Gastrocnemius medialis (tissue), 4 donors: ENCODE measurements at regions not wholly inside any gene's neighbourhood (a gene's known extent, or its start where the extent isn't known, plus 50 kb on each side); places are given as distances from the start of the nearest gene placed in this dataset.

Experiments used
- CTCF ChIP-seq, 5 experiments: fragments of 450-650 bp in 3 of 5; fragments of 200-600 bp in 2 of 5; sonication (generic) in 2 of 5; IDR thresholded peaks in 4 of 5; conservative IDR thresholded peaks in 1 of 5; 1 replicate in 4 of 5; 2 replicates in 1 of 5; pipeline ENCODE4 v1.5.1; 2016 to 2019; ENCODE audit warnings: antibody characterized with exemption in 5 of 5, mild to moderate bottlenecking in 3 of 5, moderate library complexity in 3 of 5
- POLR2A ChIP-seq, 2 donors: fragments of 450-650 bp; IDR thresholded peaks; one replicate each; pipeline ENCODE4 v1.6.1; 2017; ENCODE audit warnings: antibody characterized with exemption in 2 of 2, mild to moderate bottlenecking in 2 of 2, moderate library complexity in 2 of 2

- TF ChIP-seq CTCF (IDR thresholded peaks at IDR 0.05 in 4 of 5, conservative IDR thresholded peaks at IDR 0.05 in 1 of 5) (no peak), POLR2A (IDR thresholded peaks at IDR 0.05) (no peak)
Observed at GRCh38 chr19:30871979-30872378, 477.3 kb downstream of the TSHZ3 start.
